ENCODE measurements at regions not wholly inside any gene's neighbourhood (a gene's known extent, or its start where the extent isn't known, plus 50 kb on each side); places are given as distances from the start of the nearest gene placed in this dataset.

- POLR2A ChIA-PET, result no interaction called here
- intact Hi-C loops (cut with micrococcal nuclease), result no loop called here
Measured at GRCh38 chr3:16802389-16802788, 82.4 kb upstream of the PLCL2 start.

More at GRCh38 chr3:16802389-16802788, 82.4 kb upstream of the PLCL2 start:
- ChIA-PET CTCF (interaction anchor here (0.8 kb wide), 1 partner anchor 14 kb away, joined by 3 read pairs; no protein-coding TSS in a partner anchor), RAD21 (ENCODE audit: low non-redundant PET in 1 of 2, low total read pairs in 2 of 2, uncharacterized antibody in 2 of 2, unreplicated experiment in 2 of 2) (no interaction called here)
- H3K9me3 ChIP-seq (ENCODE audit: control insufficient read depth in 1 of 2, insufficient read depth in 1 of 2, low read depth in 1 of 2, low read length in 2 of 2), result no peaks in the 10 kb centered on the region
- no TSS peak for BruUV-seq (replicated peaks)
- H3K36me3 ChIP-seq (ENCODE audit: control insufficient read depth in 1 of 2, insufficient read depth in 2 of 2, low read length in 2 of 2), result no peaks in the 10 kb centered on the region
- no peak overlapping the region for H3K9ac ChIP-seq (ENCODE audit: low read length)
- no peaks in the 10 kb centered on the region; the same call in 1 of the 2 replicates for H3K9me2 ChIP-seq (ENCODE audit: insufficient read depth)
- ATAC-seq (no peak), DNase-seq (ENCODE audit: low read depth, low spot score) (no peak)
- peaks cover 6% of the 10 kb centered on the region; the same call in 1 of the 2 replicates for H3K27me3 ChIP-seq (ENCODE audit: insufficient read depth, low read length)
- no peak overlapping the region for H3K4me3 ChIP-seq (replicated peaks in 1 of 2; ENCODE audit: low read depth in 1 of 2, low read length in 2 of 2)
- H3K4me1 ChIP-seq (ENCODE audit: control insufficient read depth in 1 of 2, insufficient read depth in 2 of 2, low read length in 2 of 2), result no peaks in the 10 kb centered on the region
- no peaks in the 10 kb centered on the region for H4K20me1 ChIP-seq (ENCODE audit: insufficient read depth)
- no peak overlapping the region for H2AFZ ChIP-seq (ENCODE audit: low read depth, low read length, poor library complexity, severe bottlenecking)
- no peak overlapping the region for H3K4me2 ChIP-seq (ENCODE audit: low read length)
- no peaks in the 10 kb centered on the region for H3K79me2 ChIP-seq (ENCODE audit: insufficient read depth, low read length)
- TF ChIP-seq SIN3A (IDR thresholded peaks at IDR 0.05; ENCODE audit: low read depth), result no peak
- TF ChIP-seq SRF (IDR thresholded peaks at IDR 0.05; ENCODE audit: low read depth), result no peak
- TF ChIP-seq POLR2A (IDR thresholded peaks at IDR 0.05; ENCODE audit: borderline replicate concordance, extremely low read depth, insufficient read depth, insufficient read length), result no peak
- TF ChIP-seq CBX3 (IDR thresholded peaks at IDR 0.05; ENCODE audit: low read depth), result no peak
- no peak for TF ChIP-seq ZFX (IDR thresholded peaks at IDR 0.05)
- TF ChIP-seq TCF7L2 (IDR thresholded peaks at IDR 0.05; ENCODE audit: borderline replicate concordance, extremely low read depth, insufficient read depth, insufficient read length), result no peak
- TF ChIP-seq EZH2phosphoT487 (IDR thresholded peaks at IDR 0.05; ENCODE audit: borderline replicate concordance), result no peak
- TF ChIP-seq POLR2AphosphoS5 (IDR thresholded peaks at IDR 0.05; ENCODE audit: low read depth, low read length), result no peak
- no peak for TF ChIP-seq JUND (IDR thresholded peaks at IDR 0.05)
- no peak for TF ChIP-seq RAD21 (IDR thresholded peaks at IDR 0.05; ENCODE audit: low read depth)
- TF ChIP-seq ZNF274 (IDR thresholded peaks at IDR 0.05; ENCODE audit: low read depth, low read length), result no peak
- TF ChIP-seq FOSL1 (IDR thresholded peaks at IDR 0.05; ENCODE audit: low read depth), result no peak
- no peak for TF ChIP-seq EZH2 (IDR thresholded peaks at IDR 0.05)
- no peak for TF ChIP-seq ATF3 (IDR thresholded peaks at IDR 0.05)
- TF ChIP-seq, protein P1, sequence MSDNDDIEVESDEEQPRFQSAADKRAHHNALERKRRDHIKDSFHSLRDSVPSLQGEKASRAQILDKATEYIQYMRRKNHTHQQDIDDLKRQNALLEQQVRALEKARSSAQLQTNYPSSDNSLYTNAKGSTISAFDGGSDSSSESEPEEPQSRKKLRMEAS (IDR thresholded peaks at IDR 0.05), result no peak
- TF ChIP-seq YY1 (IDR thresholded peaks at IDR 0.05; ENCODE audit: extremely low read depth, insufficient replicate concordance, low read depth, low read length), result no peak
- TF ChIP-seq ZBTB33 (IDR thresholded peaks at IDR 0.05; ENCODE audit: extremely low read depth, insufficient replicate concordance, low read length), result no peak
- no peak overlapping the region for H3K27ac ChIP-seq (ENCODE audit: low read depth, low read length)

Measured in HCT116 (cell line).